HG02798 (cell line): ENCODE measurements at regions not wholly inside any gene's neighbourhood (a gene's known extent, or its start where the extent isn't known, plus 50 kb on each side); places are given as distances from the start of the nearest gene placed in this dataset.
"Not testable (repeated sequence)": the region's sequence is repeated elsewhere in the genome, so short reads cannot be mapped to it uniquely, and the experiment has no call there.

Experiments used
- ATAC-seq: cut with Tn5 transposase; IDR thresholded peaks from one replicate; pipeline ENCODE4 v1.9.1; 2021; ENCODE audit warnings: mild to moderate bottlenecking; ENCODE audit not compliant: unreplicated experiment, poor library complexity

GRCh38 chr2:137873536-137874244 is 90.6 kb upstream of the HNMT start:
- no peak for ATAC-seq

- ATAC-seq: no peak
These were observed 85.2 kb upstream of the HNMT start for GRCh38 chr2:137879121-137879520.

- no peak for ATAC-seq
These were observed 82.6 kb upstream of the HNMT start for GRCh38 chr2:137881711-137882110.

- no peak for ATAC-seq
These were observed 78.0 kb upstream of the HNMT start for GRCh38 chr2:137886083-137886831.

- ATAC-seq: no peak
These were observed 75.4 kb upstream of the HNMT start for GRCh38 chr2:137888845-137889244.

- no peak for ATAC-seq
These were observed 71.5 kb upstream of the HNMT start for GRCh38 chr2:137892739-137893138.

- no peak for ATAC-seq
These were observed 71.1 kb upstream of the HNMT start for GRCh38 chr2:137893145-137893544.

DNA sequence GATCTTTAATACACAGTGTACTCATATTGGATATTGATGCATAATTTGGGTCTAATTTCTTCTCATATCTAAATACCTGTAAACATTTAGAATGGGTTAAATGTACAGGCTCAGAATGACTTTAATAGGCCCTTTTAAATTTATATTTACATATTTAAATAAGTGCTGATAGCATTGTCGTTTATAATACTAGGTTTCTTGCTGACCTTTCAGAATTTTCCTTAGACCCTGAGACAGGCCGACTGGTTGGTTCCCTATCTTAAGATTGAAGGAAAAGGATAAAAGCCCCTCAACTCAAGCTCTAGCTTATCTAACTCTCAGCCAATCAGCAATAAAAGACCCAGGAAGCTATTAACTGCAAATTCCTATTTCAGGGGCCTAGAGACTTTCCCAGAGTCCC is 67.8 kb upstream of the HNMT start:
- no peak for ATAC-seq

GRCh38 chr2:137897082-137897481 is 67.2 kb upstream of the HNMT start:
- ATAC-seq: no peak

GRCh38 chr2:137900421-137901141 is 63.7 kb upstream of the HNMT start:
- ATAC-seq: no peak

- no peak for ATAC-seq
These were observed 53.6 kb upstream of the HNMT start for GRCh38 chr2:137910641-137911040.

GRCh38 chr2:137912371-137912770 is 51.9 kb upstream of the HNMT start:
- ATAC-seq: peak; percentile 74

DNA sequence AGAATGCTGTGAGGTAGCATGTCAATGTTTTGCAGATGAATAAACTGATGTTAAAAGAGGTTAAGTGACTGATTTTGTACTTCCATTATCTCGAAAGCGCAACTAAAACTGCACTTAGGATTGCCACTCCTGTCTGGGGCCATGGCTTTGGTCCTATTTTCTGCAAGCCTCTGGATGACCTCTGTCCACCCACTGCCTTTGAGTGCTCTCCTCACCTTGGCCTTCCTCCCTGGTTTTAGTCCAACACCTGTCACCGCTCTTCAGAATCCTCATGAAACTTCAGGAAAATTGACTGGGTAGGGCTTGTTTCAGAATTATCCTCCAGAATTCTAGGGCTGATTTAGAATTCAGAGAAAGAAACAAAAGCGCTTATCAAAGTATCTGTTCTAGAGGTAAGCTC is 51.1 kb upstream of the HNMT start:
- no peak for ATAC-seq

GRCh38 chr2:137913648-137914047 is 50.6 kb upstream of the HNMT start:
- ATAC-seq: not testable (repeated sequence)
